ENCODE measurements at regions not wholly inside any gene's neighbourhood (a gene's known extent, or its start where the extent isn't known, plus 50 kb on each side); places are given as distances from the start of the nearest gene placed in this dataset.

- intact Hi-C loops (cut with DNase I), result no loop called here
- Histone ChIP-seq H3K4me1 (peaks cover 0 to 21% of the 10 kb centered on the region in 2 donors), H3K27me3 (no peaks in the 10 kb centered on the region), H3K9me3 (no peaks in the 10 kb centered on the region), H3K36me3 (no peaks in the 10 kb centered on the region), H3K4me3 (replicated peaks in 1 of 3) (no peak overlapping the region), H3K27ac (no peak overlapping the region)
- TF ChIP-seq POLR2A (IDR thresholded peaks at IDR 0.05), result no peak
- TF ChIP-seq, protein P1, sequence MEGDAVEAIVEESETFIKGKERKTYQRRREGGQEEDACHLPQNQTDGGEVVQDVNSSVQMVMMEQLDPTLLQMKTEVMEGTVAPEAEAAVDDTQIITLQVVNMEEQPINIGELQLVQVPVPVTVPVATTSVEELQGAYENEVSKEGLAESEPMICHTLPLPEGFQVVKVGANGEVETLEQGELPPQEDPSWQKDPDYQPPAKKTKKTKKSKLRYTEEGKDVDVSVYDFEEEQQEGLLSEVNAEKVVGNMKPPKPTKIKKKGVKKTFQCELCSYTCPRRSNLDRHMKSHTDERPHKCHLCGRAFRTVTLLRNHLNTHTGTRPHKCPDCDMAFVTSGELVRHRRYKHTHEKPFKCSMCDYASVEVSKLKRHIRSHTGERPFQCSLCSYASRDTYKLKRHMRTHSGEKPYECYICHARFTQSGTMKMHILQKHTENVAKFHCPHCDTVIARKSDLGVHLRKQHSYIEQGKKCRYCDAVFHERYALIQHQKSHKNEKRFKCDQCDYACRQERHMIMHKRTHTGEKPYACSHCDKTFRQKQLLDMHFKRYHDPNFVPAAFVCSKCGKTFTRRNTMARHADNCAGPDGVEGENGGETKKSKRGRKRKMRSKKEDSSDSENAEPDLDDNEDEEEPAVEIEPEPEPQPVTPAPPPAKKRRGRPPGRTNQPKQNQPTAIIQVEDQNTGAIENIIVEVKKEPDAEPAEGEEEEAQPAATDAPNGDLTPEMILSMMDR (IDR thresholded peaks at IDR 0.05), result no peak
- WGBS, 2 donors, result 74 to 91% methylated on average over 3 to 6 of the region's 6 CpGs
- no peak for DNase-seq
These were observed 57.5 kb upstream of the RXRA start for GRCh38 chr9:134268747-134269146.

- TF ChIP-seq, protein P1 (IDR thresholded peaks at IDR 0.05), result no peak
- no peak for TF ChIP-seq POLR2A (IDR thresholded peaks at IDR 0.05)
- 26 to 38% methylated on average over 23 to 24 of the region's 24 CpGs for WGBS, 2 donors
- Histone ChIP-seq H3K27ac (peak overlapping the region in 2 of 3 donors; percentile 68 to 79), H3K9me3 (no peaks in the 10 kb centered on the region), H3K27me3 (no peaks in the 10 kb centered on the region), H3K4me3 (replicated peaks in 1 of 3) (no peak overlapping the region), H3K4me1 (peaks cover 0 to 21% of the 10 kb centered on the region in 2 donors), H3K36me3 (no peaks in the 10 kb centered on the region)
- DNase-seq, result peak; percentile 66 to 94
- intact Hi-C loops (cut with DNase I), result no loop called here
These were observed 54.6 kb upstream of the RXRA start for GRCh38 chr9:134271338-134272301.

DNA sequence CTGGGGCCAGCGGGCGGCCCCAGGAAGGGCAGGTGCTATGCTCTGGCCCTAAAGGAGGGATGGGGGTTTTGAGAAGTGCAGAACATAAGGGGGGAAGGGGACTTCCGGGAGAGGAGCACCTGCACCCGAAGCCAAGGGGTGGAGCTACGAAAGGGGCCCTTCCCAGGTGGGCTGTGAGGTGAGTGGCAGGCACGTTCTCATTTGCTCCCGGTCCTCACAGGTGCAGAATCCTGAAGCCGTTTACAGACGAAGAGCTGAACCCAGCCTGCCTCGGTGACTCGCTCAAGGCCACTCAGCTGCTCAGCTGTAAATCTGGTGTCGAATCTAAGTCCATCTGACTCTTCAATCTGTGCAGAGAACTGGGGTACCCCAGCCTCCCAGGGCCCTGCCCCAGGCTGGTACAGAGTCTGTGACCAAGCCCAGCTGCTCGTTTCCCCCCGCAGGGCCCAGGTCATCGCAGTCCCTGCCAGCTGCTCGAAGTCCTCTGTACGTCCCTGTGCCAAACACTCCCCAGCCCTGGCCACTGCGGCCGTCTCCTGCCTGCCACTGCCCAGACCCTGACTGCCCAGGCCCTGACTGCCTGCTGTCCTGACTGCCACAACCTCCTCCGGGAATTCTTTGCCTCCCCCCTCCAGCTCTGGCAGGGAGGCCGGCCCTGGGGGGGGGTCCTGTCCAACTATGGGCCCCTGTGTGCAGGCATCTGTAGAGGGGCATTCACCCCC lies 53.8 kb upstream of the RXRA start:
- peak in 1 of 2 donors; percentile 30 for DNase-seq
- WGBS, 2 donors, result 64 to 68% methylated on average over 13 to 17 of the region's 21 CpGs
- intact Hi-C loops (cut with DNase I), result no loop called here

DNA sequence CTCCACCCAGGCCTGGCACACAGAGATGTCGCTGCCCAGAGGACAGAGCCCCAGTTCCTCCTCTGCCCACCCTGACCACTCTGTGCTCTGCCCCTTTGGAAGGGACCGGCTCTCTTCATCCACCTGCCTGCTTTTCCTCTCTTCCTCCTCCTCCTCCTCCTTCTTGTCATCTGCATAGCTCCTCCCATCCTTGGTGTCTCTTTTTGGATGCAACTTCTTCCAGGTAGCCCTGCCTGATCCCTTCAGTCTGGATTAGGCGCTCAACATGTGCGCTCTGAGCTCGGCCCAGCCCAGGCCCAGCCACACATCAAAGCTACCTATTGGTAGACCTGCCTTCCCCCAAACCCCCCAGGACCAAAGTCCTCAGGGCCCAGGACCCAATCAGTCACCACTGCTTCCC lies 52.6 kb upstream of the RXRA start:
- Histone ChIP-seq H3K4me1 (peaks cover 0 to 21% of the 10 kb centered on the region in 2 donors), H3K4me3 (replicated peaks in 1 of 3) (no peak overlapping the region), H3K27me3 (no peaks in the 10 kb centered on the region), H3K27ac (no peak overlapping the region), H3K36me3 (no peaks in the 10 kb centered on the region), H3K9me3 (no peaks in the 10 kb centered on the region)
- TF ChIP-seq POLR2A (IDR thresholded peaks at IDR 0.05), result no peak
- TF ChIP-seq, protein P1 (IDR thresholded peaks at IDR 0.05), result no peak
- no peak for DNase-seq
- intact Hi-C loops (cut with DNase I), result no loop called here
- WGBS, 2 donors, result 93 to 99% methylated on average over 5 of the region's 5 CpGs

More for the DNA sequence above, 53.8 kb upstream of the RXRA start:
- Histone ChIP-seq H3K4me3 (replicated peaks in 1 of 3) (no peak overlapping the region), H3K36me3 (no peaks in the 10 kb centered on the region), H3K27me3 (no peaks in the 10 kb centered on the region), H3K9me3 (no peaks in the 10 kb centered on the region), H3K27ac (peak overlapping the region in 2 of 3 donors; percentile 17 to 79), H3K4me1 (peaks cover 0 to 21% of the 10 kb centered on the region in 2 donors)
- TF ChIP-seq, protein P1 (IDR thresholded peaks at IDR 0.05), result no peak
- TF ChIP-seq POLR2A (IDR thresholded peaks at IDR 0.05), result no peak

Data from thyroid gland (tissue), 4 donors.